Heart left ventricle (tissue), 16 donors: ENCODE measurements at regions not wholly inside any gene's neighbourhood (a gene's known extent, or its start where the extent isn't known, plus 50 kb on each side); places are given as distances from the start of the nearest gene placed in this dataset.

Experiments
- ATAC-seq, 4 donors: fragments of 200-7000 bp; cut with Tn5 transposase; one replicate each; pipeline ENCODE4 v1.9.1; 2020 to 2022; ENCODE audit warnings: moderate library complexity in 4 of 4, mild to moderate bottlenecking in 3 of 4, moderate number of reproducible peaks in 1 of 4
- DNase-seq, 5 donors: peaks; one replicate each; pipeline ENCODE4 v3.0.0-alpha.2; 2020
- H3K27ac ChIP-seq, 12 donors: fragments of 200-600 bp; sonication (generic) in 4 of 12; one replicate each; pipeline versions ENCODE4 v1.5.0 to v1.8.0; 2016 to 2022; ENCODE audit warnings: mild to moderate bottlenecking in 2 of 12
- H3K27me3 ChIP-seq, 9 donors: fragments of 200-600 bp; sonication (generic) in 2 of 9; one replicate each; pipeline versions ENCODE4 v1.5.1 to v1.8.0; 2016 to 2022; ENCODE audit warnings: mild to moderate bottlenecking in 3 of 9
- H3K36me3 ChIP-seq, 9 donors: fragments of 200-600 bp; sonication (generic) in 2 of 9; one replicate each; pipeline versions ENCODE4 v1.5.0 to v1.8.0; 2018 to 2022; ENCODE audit warnings: mild to moderate bottlenecking in 2 of 9
- H3K4me1 ChIP-seq, 12 donors: fragments of 200-600 bp; sonication (generic) in 4 of 12; one replicate each; pipeline versions ENCODE4 v1.5.0 to v1.8.0; 2016 to 2022; ENCODE audit warnings: mild to moderate bottlenecking in 3 of 12
- H3K4me3 ChIP-seq, 12 donors: fragments of 200-600 bp; sonication (generic) in 4 of 12; one replicate each; pipeline versions ENCODE4 v1.5.0 to v1.8.0; 2017 to 2022; ENCODE audit warnings: mild to moderate bottlenecking in 9 of 12, moderate library complexity in 4 of 12
- H3K9me3 ChIP-seq, 12 donors: fragments of 200-600 bp; sonication (generic) in 4 of 12; one replicate each; pipeline versions ENCODE4 v1.5.0 to v1.8.0; 2016 to 2022; ENCODE audit warnings: mild to moderate bottlenecking in 1 of 12
- POLR2A ChIP-seq, 2 donors: fragments of 450-650 bp; IDR thresholded peaks; one replicate each; pipeline ENCODE4 v1.6.1; 2017; ENCODE audit warnings: antibody characterized with exemption in 2 of 2, mild to moderate bottlenecking in 2 of 2, moderate library complexity in 2 of 2
- WGBS, 4 donors: extraction: QIAGEN DNeasy Blood & Tissue Kit in 2 of 4; methylation state at CpG; one replicate each; pipeline versions ENCODE4 v1.1.5 to v1.1.7; 2013 to 2018; 5-methylcytosine and 5-hydroxymethylcytosine counted together
- intact Hi-C, 10 donors: fragments of 100-400 bp; cut with DNase I; formaldehyde crosslinking; loops; one replicate each; pipeline versions ENCODE4 v1.11.1 to v1.14.2; 2022
- TF ChIP-seq, protein P1 (sequence below), 12 donors: fragments of 200-600 bp; sonication (generic) in 4 of 12; IDR thresholded peaks; one replicate each; pipeline versions ENCODE4 v1.5.0 to v1.8.0; 2018 to 2022; ENCODE audit warnings: antibody characterized with exemption in 12 of 12, mild to moderate bottlenecking in 5 of 12
- donor health status: ischemic (EF 13 %, LVEDD 7.1; RV severe dilation, severe dysfunction).
- donor health status: healthy with polysubstance abuse.
- donor health status: DM: no; HTN: yes; CAD: no.
- donor health status: DM: no; HTN: no; CAD: no.
- donor health status: ischemic (EF 25% LVEDD 6.9; RV normal size, moderate dysfunction).
- donor health status: ischemic (EF 25% LVEDD 5.7; RV mildly dilated, moderate dysfunction).
- donor health status: healthy.
- donor health status: DM: yes; HTN: yes; CAD: no.
- donor health status: ischemic (EF 35%, LVEDD 5.7; RV mildly dilated, moderate dysfunction).
- donor health status: nonischemic (EF 11% LVEDD 7.7; RV severe dilation, severe dysfunction).
- donor health status: DM: yes; HTN: yes; CAD: no.
- donor health status: PGD.
- donor health status: ischemic (EF 29% LVEDD 5.4; RV normal size, mild dysfunction).
- donor health status: nonischemic (EF 23%, LVEDD 6.1; RV moderate dilation, normal function).

DNA sequence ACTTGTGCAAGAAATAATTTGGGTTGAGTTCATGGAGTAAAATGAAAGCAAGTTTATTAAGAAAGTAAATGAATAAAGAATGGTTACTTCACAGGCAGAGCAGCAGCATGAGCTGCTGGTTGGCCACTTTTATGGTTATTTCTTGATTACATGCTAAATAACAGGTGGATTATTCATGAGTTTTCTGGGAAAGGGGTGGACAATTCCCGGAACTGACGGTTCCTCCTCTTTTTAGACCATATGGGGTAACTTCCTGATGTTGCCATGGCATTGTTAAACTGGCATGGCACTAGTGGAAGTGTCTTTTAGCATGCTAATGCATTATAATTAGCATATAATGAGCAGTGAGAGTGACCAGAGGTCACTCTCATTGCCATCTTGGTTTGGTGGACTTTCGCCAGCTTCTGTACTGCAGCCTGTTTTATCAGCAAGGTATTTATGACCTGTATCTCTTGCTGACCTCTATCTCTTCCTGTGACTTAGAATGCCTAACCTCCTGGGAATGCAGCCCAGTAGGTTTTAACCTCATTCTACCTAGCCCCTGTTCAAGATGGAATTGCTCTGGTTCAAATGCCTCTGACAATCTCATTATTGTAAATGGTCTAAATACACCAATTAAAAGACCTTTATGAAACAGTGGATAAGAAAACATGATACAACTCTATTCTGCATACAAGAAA is 114.1 kb upstream of the FIGN start:
- H3K27me3 ChIP-seq, result no peaks in the 10 kb centered on the region
- H3K27ac ChIP-seq, result no peak overlapping the region
- intact Hi-C loops, result no loop called here
- no peaks in the 10 kb centered on the region for H3K4me1 ChIP-seq
- no peak for DNase-seq
- no peak for ATAC-seq
- TF ChIP-seq POLR2A (IDR thresholded peaks at IDR 0.05), result no peak
- TF ChIP-seq, protein P1, sequence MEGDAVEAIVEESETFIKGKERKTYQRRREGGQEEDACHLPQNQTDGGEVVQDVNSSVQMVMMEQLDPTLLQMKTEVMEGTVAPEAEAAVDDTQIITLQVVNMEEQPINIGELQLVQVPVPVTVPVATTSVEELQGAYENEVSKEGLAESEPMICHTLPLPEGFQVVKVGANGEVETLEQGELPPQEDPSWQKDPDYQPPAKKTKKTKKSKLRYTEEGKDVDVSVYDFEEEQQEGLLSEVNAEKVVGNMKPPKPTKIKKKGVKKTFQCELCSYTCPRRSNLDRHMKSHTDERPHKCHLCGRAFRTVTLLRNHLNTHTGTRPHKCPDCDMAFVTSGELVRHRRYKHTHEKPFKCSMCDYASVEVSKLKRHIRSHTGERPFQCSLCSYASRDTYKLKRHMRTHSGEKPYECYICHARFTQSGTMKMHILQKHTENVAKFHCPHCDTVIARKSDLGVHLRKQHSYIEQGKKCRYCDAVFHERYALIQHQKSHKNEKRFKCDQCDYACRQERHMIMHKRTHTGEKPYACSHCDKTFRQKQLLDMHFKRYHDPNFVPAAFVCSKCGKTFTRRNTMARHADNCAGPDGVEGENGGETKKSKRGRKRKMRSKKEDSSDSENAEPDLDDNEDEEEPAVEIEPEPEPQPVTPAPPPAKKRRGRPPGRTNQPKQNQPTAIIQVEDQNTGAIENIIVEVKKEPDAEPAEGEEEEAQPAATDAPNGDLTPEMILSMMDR (IDR thresholded peaks at IDR 0.05), result no peak
- H3K36me3 ChIP-seq, result no peaks in the 10 kb centered on the region
- 55 to 74% (median 69%) methylated on average over 3 of the region's 3 CpGs for WGBS, 4 donors
- H3K4me3 ChIP-seq, result no peak overlapping the region
- peaks cover 0 to 3% (median 0%) of the 10 kb centered on the region in 12 donors for H3K9me3 ChIP-seq

DNA sequence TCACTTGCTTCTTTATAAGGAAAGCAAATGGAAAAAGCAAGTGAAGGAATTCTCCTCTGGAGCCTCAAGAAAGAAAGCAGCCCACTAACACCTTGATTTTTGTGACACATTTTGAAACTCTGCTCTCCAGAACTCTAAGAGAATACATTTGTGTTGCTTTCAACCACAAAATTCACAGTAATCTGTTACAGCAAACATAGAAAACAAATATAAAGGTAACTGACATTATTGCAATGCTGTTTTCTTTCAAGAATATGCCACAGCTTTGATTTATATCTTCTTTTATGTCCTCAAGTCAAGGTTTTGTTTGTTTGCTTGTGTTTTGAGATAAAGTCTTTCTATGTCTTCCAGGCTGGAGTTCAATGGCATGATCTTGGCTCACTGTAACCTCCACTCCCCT is 103.1 kb upstream of the FIGN start:
- intact Hi-C loops, result no loop called here
- TF ChIP-seq, protein P1 (IDR thresholded peaks at IDR 0.05), result no peak
- TF ChIP-seq POLR2A (IDR thresholded peaks at IDR 0.05), result no peak
- no peak for DNase-seq

DNA sequence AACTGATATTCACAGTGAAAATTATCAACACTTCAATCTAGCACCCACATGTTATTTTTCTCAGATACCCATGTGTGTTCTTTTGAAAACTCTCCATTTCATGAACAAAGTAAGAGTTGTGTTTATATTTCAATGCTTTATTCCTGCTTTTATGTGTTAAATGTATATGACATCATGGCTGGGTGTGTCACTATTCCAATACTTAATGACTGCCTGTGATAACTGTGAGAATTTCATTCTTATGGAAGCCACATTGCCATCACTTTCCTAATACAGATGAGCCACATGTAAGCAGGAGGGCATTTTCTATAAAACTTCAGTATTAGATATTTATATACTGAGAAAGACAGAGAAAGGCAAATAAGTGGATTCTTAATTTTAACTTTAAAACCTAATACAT is 100.4 kb upstream of the FIGN start:
- no peak overlapping the region for H3K27ac ChIP-seq
- ATAC-seq, result no peak
- no peak for TF ChIP-seq POLR2A (IDR thresholded peaks at IDR 0.05)
- TF ChIP-seq, protein P1 (IDR thresholded peaks at IDR 0.05), result no peak
- intact Hi-C loops, result no loop called here
- H3K9me3 ChIP-seq, result no peaks in the 10 kb centered on the region
- no peaks in the 10 kb centered on the region for H3K36me3 ChIP-seq
- H3K27me3 ChIP-seq, result no peaks in the 10 kb centered on the region
- H3K4me3 ChIP-seq, result no peak overlapping the region
- no peaks in the 10 kb centered on the region for H3K4me1 ChIP-seq
- no peak for DNase-seq

More for the DNA sequence above, 103.1 kb upstream of the FIGN start:
- Histone ChIP-seq H3K4me3 (no peak overlapping the region), H3K4me1 (no peaks in the 10 kb centered on the region), H3K27ac (no peak overlapping the region), H3K27me3 (no peaks in the 10 kb centered on the region), H3K36me3 (no peaks in the 10 kb centered on the region), H3K9me3 (peaks cover 0 to 12% (median 0%) of the 10 kb centered on the region in 12 donors)
- ATAC-seq, result no peak

DNA sequence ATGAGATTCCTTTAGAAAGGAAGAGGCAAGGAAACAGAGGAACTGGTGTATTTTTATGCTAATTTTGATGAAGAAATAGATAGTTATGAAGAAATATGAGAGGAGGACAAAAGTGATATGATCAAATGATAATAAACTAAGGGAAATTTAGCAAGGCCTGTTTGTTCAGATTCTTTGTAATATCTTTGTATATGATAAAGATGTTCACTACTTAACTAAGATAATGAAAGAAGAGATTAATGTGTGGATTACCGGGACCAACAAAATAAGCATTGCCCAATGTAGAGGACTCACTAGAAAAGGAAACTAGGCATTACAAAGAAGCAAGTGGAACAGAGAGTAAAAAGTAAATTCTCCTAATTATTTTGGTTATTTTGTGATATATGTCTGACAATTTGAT is 99.0 kb upstream of the FIGN start:
- no peak for TF ChIP-seq POLR2A (IDR thresholded peaks at IDR 0.05)
- TF ChIP-seq, protein P1 (IDR thresholded peaks at IDR 0.05), result no peak
- intact Hi-C loops, result no loop called here
- ATAC-seq, result no peak

More for the DNA sequence above, 99.0 kb upstream of the FIGN start:
- no peaks in the 10 kb centered on the region for H3K4me1 ChIP-seq
- no peaks in the 10 kb centered on the region for H3K27me3 ChIP-seq
- no peak overlapping the region for H3K27ac ChIP-seq
- 88 to 95% (median 92%) methylated on average over 1 of the region's 1 CpG for WGBS, 4 donors
- no peaks in the 10 kb centered on the region for H3K36me3 ChIP-seq
- H3K4me3 ChIP-seq, result no peak overlapping the region
- DNase-seq, result no peak
- H3K9me3 ChIP-seq, result no peaks in the 10 kb centered on the region
